Testis (tissue), 2 donors: ENCODE measurements at regions not wholly inside any gene's neighbourhood (a gene's known extent, or its start where the extent isn't known, plus 50 kb on each side); places are given as distances from the start of the nearest gene placed in this dataset.

Experiments used
- DNase-seq: peaks from one replicate; pipeline ENCODE4 v3.0.0-alpha.2; 2019
- H3K27ac ChIP-seq, 2 donors: fragments of 200-600 bp; sonication (generic); one replicate each; pipeline ENCODE4 v1.5.1; 2019
- H3K27me3 ChIP-seq: fragments of 200-600 bp; sonication (generic); one replicate; pipeline ENCODE4 v1.5.1; 2019
- H3K36me3 ChIP-seq: fragments of 200-600 bp; sonication (generic); one replicate; pipeline ENCODE4 v1.5.1; 2017; ENCODE audit warnings: low read depth; ENCODE audit errors: missing control alignments
- H3K4me1 ChIP-seq: fragments of 200-600 bp; sonication (generic); one replicate; pipeline ENCODE4 v1.5.1; 2019
- H3K4me3 ChIP-seq, 2 donors: fragments of 200-600 bp; sonication (generic); one replicate each; pipeline ENCODE4 v1.5.1; 2017 to 2019
- H3K9me3 ChIP-seq: fragments of 200-600 bp; sonication (generic); one replicate; pipeline ENCODE4 v1.5.1; 2017
- POLR2A ChIP-seq: fragments of 450-650 bp; IDR thresholded peaks from one replicate; pipeline ENCODE4 v1.6.1; 2017; ENCODE audit warnings: antibody characterized with exemption, mild to moderate bottlenecking, moderate library complexity
- WGBS, 2 donors: methylation state at CpG; one replicate each; pipeline ENCODE4 v1.1.5; 2018; 5-methylcytosine and 5-hydroxymethylcytosine counted together
- intact Hi-C: fragments of 100-400 bp; cut with DNase I; formaldehyde crosslinking; loops from one replicate; pipeline ENCODE4 v1.15.1; 2023; ENCODE audit warnings: low total_unique reads
- TF ChIP-seq, protein P1 (sequence below), 3 experiments: fragments of 450-650 bp in 2 of 3; fragments of 200-600 bp in 1 of 3; sonication (generic) in 1 of 3; IDR thresholded peaks; one replicate each; pipeline ENCODE4 v1.5.1; 2016 to 2019; ENCODE audit warnings: antibody characterized with exemption in 3 of 3, mild to moderate bottlenecking in 2 of 3, moderate library complexity in 1 of 3

DNA sequence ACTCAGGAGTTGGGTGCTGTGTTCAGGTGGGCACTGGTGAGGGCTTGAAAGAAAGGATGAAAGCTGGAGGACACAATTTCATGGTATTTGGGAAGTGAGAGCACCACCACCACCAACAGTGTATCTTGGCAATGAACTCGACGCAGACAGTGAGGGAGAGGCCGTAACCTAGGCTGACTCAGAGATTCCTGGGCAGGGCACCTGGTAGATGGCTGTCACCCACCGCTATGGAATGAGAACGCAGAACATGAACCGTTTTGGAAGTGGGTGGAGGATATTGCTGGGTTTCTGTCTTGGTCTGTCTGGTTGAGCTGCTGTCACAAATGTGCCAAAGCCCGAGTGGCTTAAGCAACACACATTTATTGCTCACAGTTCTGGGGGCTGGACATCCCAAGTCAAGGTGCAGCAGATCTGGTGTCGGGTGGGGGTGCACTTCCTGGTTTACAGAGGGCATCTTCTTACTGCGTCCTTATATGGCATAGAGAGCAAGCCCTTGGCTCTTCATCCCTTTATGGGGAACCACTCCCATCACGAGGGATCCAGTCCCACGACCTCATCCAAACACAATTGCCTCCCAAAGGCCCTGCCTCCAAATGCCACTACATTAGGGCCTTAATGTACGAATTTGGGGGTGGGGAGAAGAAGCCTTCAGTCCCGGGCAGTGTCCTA, 246.3 kb downstream of the SIPA1L2 start:
- 86 to 92% methylated on average over 13 of the region's 13 CpGs for WGBS, 2 donors
- Histone ChIP-seq H3K9me3 (no peaks in the 10 kb centered on the region), H3K27me3 (no peaks in the 10 kb centered on the region), H3K36me3 (no peaks in the 10 kb centered on the region), H3K4me3 (no peak overlapping the region), H3K27ac (no peak overlapping the region), H3K4me1 (no peaks in the 10 kb centered on the region)
- TF ChIP-seq POLR2A = no peak
- TF ChIP-seq, protein P1, sequence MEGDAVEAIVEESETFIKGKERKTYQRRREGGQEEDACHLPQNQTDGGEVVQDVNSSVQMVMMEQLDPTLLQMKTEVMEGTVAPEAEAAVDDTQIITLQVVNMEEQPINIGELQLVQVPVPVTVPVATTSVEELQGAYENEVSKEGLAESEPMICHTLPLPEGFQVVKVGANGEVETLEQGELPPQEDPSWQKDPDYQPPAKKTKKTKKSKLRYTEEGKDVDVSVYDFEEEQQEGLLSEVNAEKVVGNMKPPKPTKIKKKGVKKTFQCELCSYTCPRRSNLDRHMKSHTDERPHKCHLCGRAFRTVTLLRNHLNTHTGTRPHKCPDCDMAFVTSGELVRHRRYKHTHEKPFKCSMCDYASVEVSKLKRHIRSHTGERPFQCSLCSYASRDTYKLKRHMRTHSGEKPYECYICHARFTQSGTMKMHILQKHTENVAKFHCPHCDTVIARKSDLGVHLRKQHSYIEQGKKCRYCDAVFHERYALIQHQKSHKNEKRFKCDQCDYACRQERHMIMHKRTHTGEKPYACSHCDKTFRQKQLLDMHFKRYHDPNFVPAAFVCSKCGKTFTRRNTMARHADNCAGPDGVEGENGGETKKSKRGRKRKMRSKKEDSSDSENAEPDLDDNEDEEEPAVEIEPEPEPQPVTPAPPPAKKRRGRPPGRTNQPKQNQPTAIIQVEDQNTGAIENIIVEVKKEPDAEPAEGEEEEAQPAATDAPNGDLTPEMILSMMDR (IDR thresholded peaks at IDR 0.05) = no peak
- intact Hi-C loops = no loop called here
- no peak for DNase-seq

DNA sequence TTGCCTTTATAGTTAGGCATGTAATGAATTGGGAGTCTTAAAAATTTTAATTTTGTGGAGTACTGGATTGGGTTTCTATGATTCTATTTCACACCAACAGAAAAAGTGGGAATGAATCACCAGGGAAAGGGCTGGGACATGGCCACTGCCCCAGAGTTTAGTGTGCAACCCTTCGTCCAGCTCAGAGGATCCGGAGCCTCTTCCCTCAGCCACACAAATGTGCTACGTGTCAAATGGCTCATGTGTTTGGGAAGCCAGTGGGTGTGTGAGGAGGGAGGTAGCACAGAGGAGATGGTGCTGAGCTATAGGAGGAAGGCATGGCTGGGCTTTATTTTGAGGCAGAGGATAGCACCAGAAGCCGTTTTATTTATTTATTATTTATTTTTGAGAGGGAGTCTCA, 247.3 kb downstream of the SIPA1L2 start:
- no peak for DNase-seq
- Histone ChIP-seq H3K27ac (no peak overlapping the region), H3K4me1 (no peaks in the 10 kb centered on the region), H3K36me3 (no peaks in the 10 kb centered on the region), H3K4me3 (no peak overlapping the region), H3K27me3 (no peaks in the 10 kb centered on the region), H3K9me3 (no peaks in the 10 kb centered on the region)
- WGBS, 2 donors = 93% methylated on average over 4 of the region's 4 CpGs
- TF ChIP-seq, protein P1 (IDR thresholded peaks at IDR 0.05) = no peak
- no peak for TF ChIP-seq POLR2A
- intact Hi-C loops = no loop called here

DNA sequence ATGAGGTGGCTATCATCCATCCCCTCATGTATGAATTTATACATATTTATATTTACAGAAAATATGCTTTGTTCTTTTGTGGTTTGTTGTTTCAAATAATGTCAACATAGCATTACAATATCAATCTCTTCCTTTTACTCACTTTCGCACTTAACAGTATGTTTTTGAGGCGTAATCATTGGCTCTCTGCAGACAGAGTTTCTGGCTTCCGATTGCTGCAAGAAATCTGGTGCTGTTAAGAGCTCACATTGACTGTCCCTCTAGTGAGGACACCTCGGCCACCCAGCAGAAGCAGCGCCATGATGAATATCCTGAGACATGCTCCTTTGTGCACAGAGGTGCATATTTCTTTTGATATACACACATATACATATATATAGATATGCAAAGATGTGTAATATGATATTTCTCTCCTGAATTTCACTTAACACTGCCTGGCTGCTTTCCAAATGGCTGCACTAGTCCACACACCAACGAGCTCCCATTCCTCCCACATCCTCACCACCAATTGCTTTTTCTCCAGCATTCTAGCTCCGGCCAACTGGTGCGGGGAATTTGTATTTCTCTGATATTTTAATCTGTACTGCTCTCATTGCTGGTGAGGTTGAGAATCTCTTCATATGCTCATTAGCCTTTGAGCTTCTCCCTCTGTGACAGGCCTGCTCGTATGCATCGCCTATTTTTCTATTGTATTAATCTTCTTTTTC, 248.4 kb downstream of the SIPA1L2 start:
- Histone ChIP-seq H3K27ac (no peak overlapping the region), H3K9me3 (no peaks in the 10 kb centered on the region), H3K36me3 (no peaks in the 10 kb centered on the region), H3K4me1 (no peaks in the 10 kb centered on the region), H3K27me3 (no peaks in the 10 kb centered on the region), H3K4me3 (no peak overlapping the region)
- TF ChIP-seq POLR2A = no peak
- TF ChIP-seq, protein P1 (IDR thresholded peaks at IDR 0.05) = no peak
- DNase-seq = no peak
- WGBS, 2 donors = 76 to 77% methylated on average over 10 of the region's 10 CpGs
- intact Hi-C loops = no loop called here

DNA sequence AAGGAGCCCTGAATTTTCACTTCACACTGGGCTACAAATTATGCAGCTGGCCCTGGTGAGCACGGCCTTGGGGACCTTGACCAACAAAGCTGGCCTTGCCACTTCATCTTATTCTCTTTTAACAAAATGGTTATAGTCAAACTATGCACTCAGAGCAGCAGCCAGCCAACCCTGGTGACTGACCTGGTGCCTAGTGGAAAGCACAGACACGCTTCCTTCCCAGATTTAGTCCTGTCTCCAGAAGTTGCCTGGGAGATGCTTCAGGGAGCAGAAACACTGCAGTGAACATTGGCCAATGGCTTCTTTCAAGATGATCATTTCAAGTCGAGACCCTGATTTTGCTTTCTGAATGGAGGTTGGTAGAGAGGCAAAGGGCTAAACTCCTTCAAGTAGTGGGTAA, 249.3 kb downstream of the SIPA1L2 start:
- TF ChIP-seq POLR2A = no peak
- TF ChIP-seq, protein P1 (IDR thresholded peaks at IDR 0.05) = no peak
- H3K36me3 ChIP-seq = no peaks in the 10 kb centered on the region
- 79 to 82% methylated on average over 3 of the region's 3 CpGs for WGBS, 2 donors

More for the DNA sequence above, 249.3 kb downstream of the SIPA1L2 start:
- intact Hi-C loops = no loop called here
- no peak for DNase-seq
- Histone ChIP-seq H3K4me3 (no peak overlapping the region), H3K9me3 (no peaks in the 10 kb centered on the region), H3K27me3 (no peaks in the 10 kb centered on the region), H3K4me1 (no peaks in the 10 kb centered on the region), H3K27ac (no peak overlapping the region)
